Activated CD4-positive, alpha-beta T cell treated with anti-CD3 and anti-CD28 coated beads, Interleukin-2, Interleukin-6, amounts not matched to agents 100 ng/mL and 50 ng/mL, durations not matched to agents 16 hours and 8 hours (primary cell): ENCODE measurements at regions not wholly inside any gene's neighbourhood (a gene's known extent, or its start where the extent isn't known, plus 50 kb on each side); places are given as distances from the start of the nearest gene placed in this dataset.

ENCODE experiments used
- DNase-seq: peaks from one replicate; pipeline ENCODE4 v3.0.0-alpha.2; 2020

DNA sequence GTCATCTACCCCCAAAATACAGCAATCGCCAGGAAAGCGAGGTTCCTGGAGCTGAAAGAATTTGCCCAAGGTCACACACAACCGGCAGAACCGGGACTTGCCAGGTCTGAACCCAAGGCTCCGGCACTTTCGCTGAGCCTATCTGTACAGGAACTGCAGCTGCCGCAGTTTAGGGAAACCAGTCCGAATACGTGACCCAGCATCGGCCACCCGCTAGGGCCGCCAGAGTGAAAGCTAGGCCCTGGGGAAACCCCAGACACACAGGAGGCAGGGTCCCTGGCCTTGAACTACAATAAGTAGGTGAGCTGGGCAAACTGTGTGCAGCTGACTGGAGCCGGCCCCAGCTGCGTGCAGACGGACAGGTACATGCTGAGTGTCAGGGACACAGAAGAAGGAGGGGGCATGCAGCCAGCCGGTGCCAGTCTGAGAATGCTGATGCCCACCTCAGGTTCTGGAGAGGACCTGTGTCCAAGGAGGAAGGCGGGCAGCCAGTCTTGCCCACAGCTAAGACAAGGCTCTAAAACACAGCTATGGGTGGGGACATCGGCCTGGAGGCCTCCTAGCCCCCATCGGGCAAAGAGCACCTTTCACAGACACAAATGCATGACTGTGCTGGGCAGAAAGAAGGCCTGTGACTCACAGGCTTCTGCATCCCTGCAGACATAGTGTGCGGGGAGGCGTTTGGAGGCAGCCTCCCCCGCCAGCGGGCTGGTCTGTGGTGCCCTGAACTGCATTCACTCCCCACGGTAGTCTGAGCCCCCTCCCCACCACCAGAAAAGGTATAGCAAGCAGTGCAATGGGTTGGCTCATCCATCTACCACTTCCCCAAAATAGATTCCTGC lies 107.4 kb upstream of the ID2 start:
- no peak for DNase-seq

DNA sequence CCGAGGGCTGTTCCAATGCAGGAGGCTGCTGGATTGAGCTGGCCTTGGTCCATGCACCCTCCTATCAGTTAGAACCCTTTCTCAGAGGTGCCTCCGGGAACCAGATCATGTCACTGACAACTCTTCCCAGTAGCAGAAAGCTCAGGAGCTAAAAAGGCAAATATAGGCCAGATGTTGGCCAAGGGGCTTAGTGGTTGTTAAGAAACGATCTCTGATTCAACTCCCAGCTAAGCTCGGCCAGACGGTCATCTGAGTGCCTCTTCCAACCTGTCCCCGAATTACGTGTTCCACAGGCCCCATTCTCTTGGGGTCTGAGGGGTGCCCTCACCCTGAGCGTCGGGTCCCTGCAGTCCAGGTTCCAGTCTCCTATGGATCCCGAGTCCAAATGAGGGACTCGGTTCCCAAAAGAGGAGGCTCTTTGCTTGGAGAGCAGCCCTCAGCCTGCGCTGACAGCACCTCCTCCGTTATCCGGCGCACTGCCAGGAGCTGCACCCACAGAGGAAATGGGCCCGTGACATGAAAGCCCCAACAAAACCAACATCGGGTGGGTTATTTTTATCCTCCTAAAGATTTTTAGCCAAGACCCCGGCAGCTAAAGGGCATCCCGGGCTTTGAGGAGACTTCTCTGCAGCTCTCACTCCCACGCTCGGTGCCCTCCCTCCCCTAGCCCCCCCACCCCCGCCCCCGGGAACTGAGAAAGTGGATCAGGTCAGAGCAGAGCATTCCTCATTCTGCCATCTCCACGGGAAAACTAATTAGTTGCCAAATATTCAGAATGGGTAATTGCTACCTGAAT lies 106.6 kb upstream of the ID2 start:
- DNase-seq, result peak; percentile 41

DNA sequence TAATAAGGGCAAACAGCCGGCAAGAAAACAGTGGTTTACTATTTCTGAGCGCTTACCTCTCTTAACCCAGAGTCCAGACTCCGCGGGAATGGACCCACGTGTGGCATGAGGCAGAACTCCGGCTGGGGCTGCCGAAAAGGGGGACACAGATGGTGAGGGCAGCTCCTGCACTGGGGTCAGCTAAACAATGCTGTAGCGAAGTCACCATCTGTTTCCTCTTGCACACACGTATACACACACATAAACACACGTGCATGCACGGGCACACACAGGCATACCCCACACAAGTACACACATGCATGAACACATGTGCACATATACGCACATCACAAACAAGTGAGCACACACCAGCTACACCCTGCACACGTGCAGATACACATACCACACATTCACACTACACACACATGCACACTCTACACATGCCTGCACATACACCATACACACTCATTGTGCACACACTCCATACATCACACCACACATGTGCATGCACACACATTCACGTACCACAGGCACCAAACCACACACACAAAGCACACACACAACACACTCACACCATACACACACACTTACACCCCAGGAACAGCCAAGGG lies 105.9 kb upstream of the ID2 start:
- DNase-seq, result no peak

DNA sequence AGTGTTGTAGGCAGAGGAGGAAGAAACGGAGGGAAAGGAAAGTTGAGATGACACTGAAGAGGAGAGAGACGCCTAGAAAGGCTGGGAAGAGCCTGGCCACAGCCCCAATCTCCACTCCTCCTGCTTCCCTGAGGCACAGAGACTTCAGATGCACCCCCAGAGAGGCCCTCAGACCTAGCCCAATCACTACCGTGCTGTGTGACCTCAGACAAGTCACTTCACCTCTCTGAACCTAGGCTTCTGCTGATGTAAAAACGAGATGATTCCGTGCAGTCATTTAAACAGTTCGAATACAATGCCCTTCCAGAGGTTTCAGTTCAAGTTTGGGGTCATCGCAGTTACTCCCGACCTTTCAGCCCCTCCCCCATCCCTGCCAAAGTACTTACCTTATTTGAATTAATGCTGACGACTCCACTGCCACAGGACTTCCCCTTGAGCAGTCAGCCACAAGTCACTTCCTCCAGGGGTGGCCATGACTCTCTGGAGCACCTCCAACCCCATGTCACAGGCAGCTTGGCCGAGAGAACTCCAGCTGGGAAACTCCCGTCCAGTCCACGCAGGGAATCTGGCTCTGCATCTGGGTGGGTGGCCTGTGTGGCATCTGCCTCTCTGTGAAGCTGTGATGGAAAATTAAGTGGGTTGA lies 105.2 kb upstream of the ID2 start:
- DNase-seq, result peak; percentile 41

DNA sequence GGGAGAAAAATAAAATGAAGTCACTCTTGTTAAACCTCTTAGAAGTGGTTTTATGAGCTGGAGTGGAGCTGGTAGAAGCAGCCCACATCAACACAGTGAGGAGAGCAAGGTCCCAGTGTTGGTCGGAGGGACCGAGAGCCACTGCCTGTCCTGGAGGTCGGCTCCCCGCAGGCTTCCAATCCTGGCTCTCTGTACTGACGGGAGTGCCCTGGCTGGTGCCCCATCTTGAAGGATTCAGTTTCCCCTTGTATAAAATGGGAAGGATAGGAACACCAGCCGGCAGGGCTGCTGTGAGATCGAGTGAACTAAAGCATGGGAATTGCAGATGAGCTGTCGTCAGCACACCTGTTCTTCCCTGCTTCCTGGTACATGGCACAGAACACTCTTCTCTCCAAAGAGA lies 104.3 kb upstream of the ID2 start:
- no peak for DNase-seq

DNA sequence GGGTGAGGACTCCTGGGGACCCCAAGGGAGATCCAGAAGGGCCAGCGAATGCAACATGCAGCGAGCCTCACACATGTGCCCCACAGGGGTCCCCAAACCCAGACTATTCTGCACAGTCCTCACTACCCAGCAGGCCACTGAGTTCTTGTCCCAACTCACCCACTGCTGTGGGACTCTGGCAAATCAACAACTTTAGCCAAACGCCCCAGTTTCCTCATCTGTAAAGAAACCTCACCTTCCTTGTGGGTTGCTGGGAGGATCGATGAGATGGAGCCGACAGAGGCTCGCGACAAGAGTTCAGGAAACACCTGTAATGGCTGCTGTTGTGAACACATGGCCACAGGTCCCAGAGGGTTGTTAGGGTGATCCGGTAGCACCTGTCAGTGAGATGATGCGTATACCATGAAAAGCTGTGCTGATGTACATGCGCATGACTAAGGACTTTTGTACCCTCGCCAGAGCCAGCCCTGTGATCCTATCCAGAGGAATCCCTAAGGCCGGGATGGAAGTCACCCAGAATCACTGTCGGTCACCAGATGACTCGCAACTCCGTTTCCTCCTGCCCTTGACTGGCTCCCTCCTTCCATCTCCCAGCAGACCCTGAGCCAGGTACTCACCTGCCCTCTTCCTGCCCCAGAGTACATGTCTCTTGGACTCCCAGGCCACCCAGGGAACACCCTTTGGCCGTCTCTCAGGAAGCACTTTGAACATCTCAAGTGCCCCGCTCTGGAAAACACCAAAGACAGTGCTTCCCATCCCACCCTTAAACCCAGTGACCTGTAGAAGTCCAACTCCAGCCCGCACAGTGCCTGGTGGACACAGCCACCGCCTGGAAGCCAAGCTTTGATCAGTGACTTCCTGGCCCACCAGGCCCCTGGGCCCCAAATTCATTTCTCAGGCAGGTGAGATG lies 103.3 kb upstream of the ID2 start:
- no peak for DNase-seq

DNA sequence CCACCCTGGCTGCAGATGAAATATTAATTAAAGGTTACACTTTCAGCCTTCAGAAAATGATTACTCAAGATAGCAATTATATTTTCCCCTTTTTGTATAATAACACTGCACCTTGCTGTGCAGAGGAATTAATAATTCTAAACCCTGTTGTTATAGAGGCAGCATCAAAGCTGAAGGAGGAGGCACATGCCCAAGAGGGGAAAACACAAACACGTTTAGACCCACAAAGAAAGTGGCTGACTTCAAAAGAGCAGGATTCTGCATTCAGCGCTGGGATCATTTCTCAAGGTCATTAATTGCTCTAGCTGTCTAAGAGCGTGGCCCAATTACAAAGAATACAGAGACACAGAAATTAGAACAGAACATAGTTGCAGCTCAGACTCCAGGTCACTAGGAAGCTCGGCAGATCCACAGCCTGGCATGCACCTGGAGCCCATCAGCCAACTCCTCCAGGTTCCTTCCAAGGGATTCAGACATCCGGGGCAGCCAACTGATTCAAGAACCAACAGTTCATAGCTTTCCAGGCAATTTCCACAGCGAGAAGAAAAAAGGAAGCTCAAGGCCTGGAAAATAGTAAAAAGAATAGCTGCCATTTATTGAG lies 102.3 kb upstream of the ID2 start:
- no peak for DNase-seq

DNA sequence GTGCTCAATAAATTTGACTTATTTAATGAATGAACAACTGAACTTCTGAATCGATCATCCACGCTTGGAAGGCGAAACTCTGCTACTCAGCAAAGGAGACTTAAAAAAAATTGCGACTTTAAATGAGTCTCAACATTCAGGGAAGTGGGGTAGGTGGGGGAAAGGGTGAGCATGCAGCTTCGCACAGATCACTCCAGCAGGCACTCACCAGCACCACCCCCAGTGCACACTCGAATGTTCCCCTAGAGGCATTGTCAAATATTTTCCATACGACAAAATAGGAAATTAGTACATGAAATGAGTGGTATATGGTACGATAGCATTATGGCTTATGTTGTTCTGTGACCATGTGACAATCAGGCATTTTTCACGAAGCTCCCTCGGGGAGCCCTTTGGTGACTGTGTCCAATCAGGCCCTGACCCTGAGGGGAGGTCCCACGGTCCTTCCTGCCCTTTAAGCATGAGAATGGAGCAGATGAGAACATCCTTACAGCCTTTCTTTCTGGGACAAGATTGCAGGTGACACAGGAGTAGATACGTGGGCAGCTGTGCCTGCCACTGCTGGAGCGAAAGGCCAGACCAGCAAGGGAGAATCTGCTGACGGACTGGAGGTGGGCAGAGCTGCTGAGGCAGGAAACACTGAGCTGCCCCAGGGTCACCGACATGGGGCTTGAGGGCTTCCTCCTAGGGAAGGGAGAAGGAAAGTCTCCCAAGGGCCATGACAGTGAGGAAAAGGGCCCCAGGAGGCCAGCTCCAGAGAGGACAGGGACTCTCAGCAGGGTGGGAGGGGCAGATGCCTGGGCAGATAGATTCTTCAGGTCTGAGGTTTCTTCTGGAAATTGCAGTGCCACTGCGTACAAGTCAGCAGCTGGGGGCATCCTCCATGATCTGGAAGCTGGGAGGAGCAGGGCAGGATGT lies 101.3 kb upstream of the ID2 start:
- no peak for DNase-seq

DNA sequence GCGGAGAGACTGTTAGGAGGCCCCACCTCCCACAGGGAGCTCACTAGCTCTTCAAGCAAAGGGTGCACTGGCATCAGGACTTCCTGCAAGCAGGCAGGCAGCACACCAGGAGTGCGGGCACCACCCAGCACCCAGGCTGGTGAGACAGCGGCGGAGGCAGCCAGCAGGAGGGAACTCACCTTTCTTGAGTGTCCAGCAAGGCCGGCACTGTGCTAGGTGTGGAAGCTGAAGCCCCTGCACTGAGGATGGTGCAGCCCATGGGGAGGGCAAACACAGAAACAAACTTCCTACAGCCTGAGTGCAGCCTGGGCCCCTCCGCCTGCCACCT lies 100.7 kb upstream of the ID2 start:
- DNase-seq, result no peak

DNA sequence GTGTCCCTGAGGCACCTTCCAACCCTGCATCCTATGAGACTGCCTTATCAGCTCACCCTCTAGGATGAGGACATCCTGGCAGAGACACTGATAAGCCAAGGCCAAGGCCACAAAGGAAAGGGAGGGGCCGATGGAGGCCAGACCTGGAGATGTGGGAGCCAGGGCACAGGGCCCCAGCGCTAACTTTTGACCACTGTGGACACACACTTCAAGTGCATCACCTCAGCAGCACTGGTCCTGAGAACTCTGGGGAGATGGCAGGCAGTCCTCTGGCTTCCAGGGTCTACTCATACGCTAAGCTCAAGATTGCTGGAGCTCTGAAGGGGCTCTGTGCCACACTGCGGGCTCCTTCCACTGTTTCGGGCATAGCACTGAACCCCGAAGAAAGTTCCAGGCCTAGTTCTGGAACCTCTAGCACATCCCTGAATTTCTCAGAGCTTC lies 100.2 kb upstream of the ID2 start:
- no peak for DNase-seq

DNA sequence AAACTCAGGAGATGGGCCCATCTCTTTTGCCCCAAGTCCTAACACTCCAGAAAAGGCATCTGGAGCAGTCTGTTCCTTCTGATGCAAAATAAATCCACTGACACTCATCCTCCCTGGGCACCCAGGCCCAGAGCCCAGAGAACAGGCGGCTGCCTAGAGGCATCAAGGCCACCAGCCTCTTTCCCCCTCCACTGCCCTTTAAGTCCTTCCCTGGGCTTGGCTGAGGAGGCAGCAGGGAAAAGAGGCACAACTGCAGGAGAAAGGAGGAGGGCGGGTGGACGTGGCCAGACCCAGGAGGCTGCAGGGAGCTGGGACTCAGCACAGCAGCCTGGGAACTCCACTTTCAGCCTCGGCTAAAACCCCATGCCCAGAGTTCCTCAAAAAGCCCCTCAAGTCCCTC lies 99.7 kb upstream of the ID2 start:
- no peak for DNase-seq

DNA sequence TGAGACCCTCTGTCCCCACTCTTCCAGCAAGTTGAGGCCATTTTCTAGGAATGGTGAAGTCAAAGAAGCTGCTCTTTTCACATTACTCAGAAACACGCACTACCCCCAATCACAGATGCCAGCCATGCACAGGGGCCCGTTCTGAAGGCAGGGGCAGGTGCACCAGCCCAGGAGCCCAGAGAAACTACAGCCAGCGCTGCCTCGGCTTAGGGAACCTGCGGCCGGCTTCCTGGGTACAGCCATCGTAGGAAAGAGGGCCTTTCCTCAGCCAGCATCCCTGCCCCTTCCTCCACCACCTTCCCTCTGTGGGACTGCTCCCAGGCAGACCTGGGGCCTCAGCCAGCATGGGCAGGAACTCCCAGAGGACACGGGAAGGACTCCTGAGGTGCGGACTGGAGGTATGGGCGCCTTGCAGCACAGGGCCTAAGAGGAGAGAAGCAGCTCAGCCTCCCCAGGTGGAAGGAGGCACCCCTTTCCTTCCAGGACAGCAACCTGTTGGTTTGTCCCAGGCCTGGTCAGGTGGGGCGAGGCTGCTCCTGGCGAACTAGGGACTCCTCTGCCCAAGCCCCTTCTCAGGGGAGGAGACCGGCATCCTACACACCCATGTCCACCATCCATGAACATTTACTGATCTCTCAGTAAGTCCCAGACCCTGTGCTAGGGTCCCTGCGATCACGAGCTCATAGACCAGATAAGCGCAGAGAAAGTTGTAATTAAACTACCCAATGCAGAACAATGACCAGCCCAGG lies 99.0 kb upstream of the ID2 start:
- DNase-seq, result no peak

DNA sequence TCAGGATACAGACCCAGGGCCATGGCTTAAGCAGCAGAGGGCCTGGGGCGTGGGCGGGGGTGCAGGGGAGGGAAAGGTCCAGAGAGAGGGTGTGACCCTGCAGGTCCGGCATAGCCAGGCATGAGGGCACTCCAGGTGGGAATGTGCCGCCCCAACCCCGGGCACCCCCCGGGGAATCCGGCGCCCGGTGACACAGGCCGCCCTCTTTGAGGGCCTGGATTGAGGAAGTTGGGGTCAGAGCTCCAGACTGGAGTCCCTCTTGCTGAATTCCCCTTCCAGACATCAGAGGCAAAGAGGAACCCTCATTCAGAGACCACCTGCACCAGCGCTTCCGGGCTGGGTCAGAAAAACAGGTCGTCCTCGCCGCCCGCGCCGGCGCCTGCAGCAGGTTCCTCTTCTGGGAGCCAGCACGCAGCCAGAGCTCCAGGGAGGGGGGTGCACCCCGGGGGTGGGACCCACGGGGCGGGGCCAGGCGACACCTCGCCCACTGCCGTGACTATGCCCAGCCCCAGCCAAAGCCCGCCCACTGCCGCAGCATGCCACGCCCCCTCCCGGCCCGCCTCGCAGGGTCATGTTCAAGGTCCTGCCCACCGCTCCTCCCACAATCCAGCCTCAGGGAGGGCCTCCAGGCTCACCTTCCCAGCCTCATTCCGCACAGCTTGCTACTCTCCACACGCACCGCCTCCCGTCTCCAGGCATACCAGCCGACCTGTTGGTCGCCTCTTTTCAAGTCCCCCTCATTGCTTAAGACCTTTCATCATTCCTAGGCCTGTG lies 98.3 kb upstream of the ID2 start:
- peak; percentile 74 for DNase-seq

DNA sequence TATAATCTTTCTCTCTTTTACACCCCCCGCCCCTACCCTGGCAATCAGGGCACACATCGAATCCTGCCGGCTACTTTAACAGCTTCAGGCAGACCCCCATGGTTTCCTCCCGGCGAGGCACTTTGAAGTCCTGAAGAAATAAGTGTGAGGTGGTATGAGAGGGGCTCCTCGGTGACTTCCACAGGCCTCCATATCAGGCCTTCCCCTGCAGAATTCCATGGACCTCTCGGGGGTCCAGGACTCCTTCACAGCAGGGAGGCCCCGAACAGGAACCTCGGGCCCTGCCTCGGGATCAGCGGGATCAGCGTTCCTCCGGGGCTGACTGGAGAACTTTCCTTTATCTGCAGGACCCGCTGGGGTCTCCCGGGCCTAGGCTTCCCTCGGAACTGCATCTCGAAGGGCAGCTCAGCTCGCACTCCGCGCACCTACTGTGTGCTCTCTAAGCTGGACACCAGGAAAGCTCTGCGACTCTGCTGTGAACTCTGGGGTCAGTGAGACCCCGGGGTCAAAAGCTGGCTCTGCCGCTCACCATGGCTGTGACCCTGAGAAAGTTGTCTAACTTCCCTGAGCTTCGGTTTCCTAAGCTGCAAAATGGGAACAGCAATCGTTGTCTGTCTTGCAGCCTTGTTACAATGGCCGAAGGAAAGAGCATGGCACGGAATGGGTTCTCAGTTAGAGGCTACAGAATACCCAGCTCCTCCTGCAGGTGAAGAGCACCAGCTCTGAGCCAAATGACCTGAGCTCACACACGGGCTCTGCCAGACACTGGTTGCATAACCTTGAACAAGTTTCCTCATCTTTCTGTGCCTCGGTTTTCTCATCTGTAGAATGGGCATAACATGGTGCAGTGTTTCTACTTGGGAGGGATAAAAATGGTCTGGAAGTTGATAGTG lies 97.4 kb upstream of the ID2 start:
- DNase-seq, result no peak

DNA sequence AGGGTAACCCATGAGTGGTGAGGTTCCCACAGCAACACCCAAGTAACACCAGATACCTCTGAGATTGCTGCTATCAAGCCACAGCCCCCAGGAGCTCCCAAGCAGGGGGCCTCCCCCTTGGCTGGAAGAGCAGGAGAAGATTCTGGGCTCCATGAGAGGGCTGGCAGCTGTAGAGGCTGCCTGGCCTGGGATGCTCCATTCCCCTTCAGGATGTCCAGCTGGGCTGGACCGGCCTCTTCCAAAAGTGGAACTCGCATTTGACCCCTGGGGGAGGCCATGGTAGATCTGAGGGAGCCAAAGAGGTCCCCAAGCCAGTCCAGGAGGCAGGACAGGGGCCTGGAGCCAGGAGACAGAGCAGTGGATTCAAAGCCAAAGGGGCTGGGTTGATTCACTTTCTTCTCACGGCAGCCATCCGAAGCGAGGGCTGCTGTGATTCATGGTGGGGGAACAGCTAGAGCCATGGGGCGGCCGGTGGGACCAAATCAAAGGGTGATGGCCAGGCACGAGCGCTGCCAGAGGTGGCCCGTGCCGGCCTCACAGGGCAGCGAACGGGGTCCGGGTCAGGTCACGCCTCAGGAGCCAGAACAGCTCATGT lies 95.3 kb upstream of the ID2 start:
- DNase-seq, result no peak

DNA sequence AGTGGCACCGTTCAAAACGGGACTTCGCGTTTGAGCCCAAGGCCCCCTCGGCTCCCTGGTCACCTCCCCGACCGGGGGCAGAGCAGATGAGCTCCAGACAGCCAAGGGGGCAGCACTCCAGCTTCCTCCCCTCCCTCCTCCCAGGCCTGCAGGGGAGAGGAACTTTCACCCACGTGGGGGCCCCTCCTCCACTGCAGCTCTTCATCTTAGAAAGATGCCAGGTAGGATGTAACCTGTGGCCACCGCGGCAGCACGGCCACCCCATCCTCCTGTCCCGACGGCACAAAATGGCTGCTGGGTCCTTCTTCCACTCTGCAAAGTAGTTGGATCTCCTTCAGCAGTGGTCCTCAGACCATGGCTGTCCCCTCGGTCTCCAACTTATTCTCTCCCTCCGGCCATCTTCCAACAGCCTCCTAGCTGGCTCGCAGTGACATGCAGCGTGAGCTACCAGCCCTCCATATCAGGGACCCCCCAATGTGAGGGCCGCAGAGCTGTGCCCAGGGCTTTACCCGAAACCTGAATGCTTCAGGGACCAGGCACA lies 94.5 kb upstream of the ID2 start:
- DNase-seq, result no peak
